ENCODE measurements at regions not wholly inside any gene's neighbourhood (a gene's known extent, or its start where the extent isn't known, plus 50 kb on each side); places are given as distances from the start of the nearest gene placed in this dataset.

DNA sequence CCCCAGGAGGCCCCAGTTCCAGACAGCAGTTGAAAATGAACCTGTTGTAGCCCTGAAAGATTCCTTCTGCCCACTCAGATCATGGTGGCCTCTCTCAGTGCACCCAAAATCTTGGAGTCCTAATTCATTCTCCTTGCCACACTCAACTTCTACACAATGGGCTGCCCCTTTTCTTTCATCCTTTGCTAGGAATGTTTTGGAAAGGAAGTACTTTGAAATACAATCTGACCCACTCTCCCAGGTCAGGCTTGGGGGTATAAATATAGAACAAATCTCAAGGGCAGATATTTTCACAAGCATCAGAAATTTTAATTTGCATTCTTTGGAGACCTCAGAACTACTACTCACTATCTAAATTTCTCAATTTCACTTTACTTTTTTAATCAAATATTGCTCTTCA lies 103.2 kb upstream of the SH3BP4 start:
- Histone ChIP-seq H3K4me3 (no peak overlapping the region), H3K27me3 (no peaks in the 10 kb centered on the region), H3K9me3 (no peaks in the 10 kb centered on the region), H3K4me1 (peaks cover 0 to 5% (median 0%) of the 10 kb centered on the region in 4 donors), H3K36me3 (no peaks in the 10 kb centered on the region), H3K27ac (no peak overlapping the region)
- TF ChIP-seq POLR2A (IDR thresholded peaks at IDR 0.05): no peak
- TF ChIP-seq EP300 (IDR thresholded peaks at IDR 0.05): no peak
- TF ChIP-seq, protein P1, sequence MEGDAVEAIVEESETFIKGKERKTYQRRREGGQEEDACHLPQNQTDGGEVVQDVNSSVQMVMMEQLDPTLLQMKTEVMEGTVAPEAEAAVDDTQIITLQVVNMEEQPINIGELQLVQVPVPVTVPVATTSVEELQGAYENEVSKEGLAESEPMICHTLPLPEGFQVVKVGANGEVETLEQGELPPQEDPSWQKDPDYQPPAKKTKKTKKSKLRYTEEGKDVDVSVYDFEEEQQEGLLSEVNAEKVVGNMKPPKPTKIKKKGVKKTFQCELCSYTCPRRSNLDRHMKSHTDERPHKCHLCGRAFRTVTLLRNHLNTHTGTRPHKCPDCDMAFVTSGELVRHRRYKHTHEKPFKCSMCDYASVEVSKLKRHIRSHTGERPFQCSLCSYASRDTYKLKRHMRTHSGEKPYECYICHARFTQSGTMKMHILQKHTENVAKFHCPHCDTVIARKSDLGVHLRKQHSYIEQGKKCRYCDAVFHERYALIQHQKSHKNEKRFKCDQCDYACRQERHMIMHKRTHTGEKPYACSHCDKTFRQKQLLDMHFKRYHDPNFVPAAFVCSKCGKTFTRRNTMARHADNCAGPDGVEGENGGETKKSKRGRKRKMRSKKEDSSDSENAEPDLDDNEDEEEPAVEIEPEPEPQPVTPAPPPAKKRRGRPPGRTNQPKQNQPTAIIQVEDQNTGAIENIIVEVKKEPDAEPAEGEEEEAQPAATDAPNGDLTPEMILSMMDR (IDR thresholded peaks at IDR 0.05): no peak
- DNase-seq (ENCODE audit: low spot score in 2 of 2): no peak

GRCh38 chr2:234847639-234848038 lies 104.2 kb upstream of the SH3BP4 start:
- Histone ChIP-seq H3K9me3 (no peaks in the 10 kb centered on the region), H3K4me1 (peaks cover 0 to 5% (median 0%) of the 10 kb centered on the region in 4 donors), H3K4me3 (no peak overlapping the region), H3K27ac (no peak overlapping the region), H3K36me3 (no peaks in the 10 kb centered on the region), H3K27me3 (no peaks in the 10 kb centered on the region)
- TF ChIP-seq EP300 (IDR thresholded peaks at IDR 0.05): no peak
- no peak for TF ChIP-seq POLR2A (IDR thresholded peaks at IDR 0.05)
- TF ChIP-seq, protein P1 (IDR thresholded peaks at IDR 0.05): no peak
- no peak for DNase-seq (ENCODE audit: low spot score in 2 of 2)
- WGBS, 2 donors: 94 to 95% methylated on average over 6 of the region's 6 CpGs

DNA sequence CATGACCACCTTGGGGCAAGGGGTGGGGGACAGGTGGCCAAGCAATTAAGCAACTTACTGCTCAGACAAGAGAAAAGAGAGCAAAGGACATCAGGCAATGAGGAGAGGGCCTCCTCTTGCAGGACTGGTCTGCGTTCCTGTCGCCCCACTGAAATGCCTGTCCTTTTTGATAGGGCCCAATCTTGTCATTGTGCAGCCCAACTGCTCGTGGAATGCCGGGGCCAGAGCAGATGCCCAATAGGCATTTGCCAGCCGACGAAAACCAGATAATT lies 104.5 kb upstream of the SH3BP4 start:
- H3K9me3 ChIP-seq: no peaks in the 10 kb centered on the region
- 87 to 88% methylated on average over 6 of the region's 6 CpGs for WGBS, 2 donors
- no peak overlapping the region for H3K4me3 ChIP-seq
- H3K4me1 ChIP-seq: peaks cover 0 to 5% (median 0%) of the 10 kb centered on the region in 4 donors
- H3K27me3 ChIP-seq: no peaks in the 10 kb centered on the region
- no peaks in the 10 kb centered on the region for H3K36me3 ChIP-seq
- H3K27ac ChIP-seq: no peak overlapping the region
- TF ChIP-seq POLR2A (IDR thresholded peaks at IDR 0.05): no peak
- no peak for TF ChIP-seq EP300 (IDR thresholded peaks at IDR 0.05)
- TF ChIP-seq, protein P1 (IDR thresholded peaks at IDR 0.05): no peak
- DNase-seq (ENCODE audit: low spot score in 2 of 2): no peak

GRCh38 chr2:234846599-234847363 lies 105.0 kb upstream of the SH3BP4 start:
- Histone ChIP-seq H3K36me3 (no peaks in the 10 kb centered on the region), H3K4me3 (no peak overlapping the region), H3K4me1 (peaks cover 0 to 5% (median 0%) of the 10 kb centered on the region in 4 donors), H3K27me3 (no peaks in the 10 kb centered on the region), H3K9me3 (no peaks in the 10 kb centered on the region), H3K27ac (no peak overlapping the region)
- WGBS, 2 donors: 82 to 86% methylated on average over 11 of the region's 11 CpGs
- DNase-seq (ENCODE audit: low spot score in 2 of 2): no peak
- TF ChIP-seq EP300 (IDR thresholded peaks at IDR 0.05): no peak

DNA sequence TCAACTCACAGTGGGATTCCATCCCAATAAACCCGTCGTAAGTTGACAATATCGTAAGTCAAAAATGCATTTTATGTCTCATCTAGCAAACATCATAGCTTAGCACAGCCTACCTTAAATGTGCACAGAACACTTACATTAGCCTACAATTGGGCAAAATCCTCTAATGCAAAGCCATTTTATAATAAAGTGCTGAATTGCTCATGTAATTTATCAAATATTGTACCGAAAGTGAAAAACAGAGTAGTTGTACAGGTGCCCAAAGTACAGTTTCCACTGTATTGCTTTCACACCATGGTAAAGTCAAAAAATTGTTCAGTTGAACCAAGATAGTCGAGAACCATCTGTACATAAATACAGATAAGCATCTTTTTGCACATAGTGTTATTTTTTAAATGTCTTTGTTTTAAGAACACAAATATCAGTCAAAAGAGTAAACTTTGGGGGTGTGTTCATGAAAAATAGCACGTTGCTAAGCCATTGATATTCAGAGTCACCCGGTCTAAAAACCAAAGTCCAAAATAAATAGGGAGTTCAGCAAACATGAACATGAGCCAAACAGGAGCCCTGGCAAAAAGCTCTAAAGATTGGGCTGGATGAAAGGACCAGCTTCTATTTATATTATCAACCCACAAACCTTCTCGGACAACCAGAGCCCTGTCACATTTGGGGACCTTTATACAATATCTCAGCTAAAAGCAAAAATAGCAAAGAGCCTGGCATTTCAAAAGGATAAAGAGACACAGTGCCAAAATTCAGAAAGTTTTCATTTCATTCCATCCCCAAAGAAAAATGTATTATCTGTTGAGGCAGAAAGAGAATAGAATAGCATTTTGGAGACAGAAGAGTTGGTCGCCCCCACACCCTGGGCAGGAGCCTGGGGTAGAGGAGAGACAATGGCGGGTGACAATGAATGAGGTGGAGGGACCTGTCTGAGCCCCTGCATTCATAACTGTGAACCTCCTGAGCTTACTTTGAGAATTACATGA lies 105.9 kb upstream of the SH3BP4 start:
- H3K9me3 ChIP-seq: no peaks in the 10 kb centered on the region
- TF ChIP-seq POLR2A (IDR thresholded peaks at IDR 0.05) (no peak), EP300 (IDR thresholded peaks at IDR 0.05) (no peak)
- TF ChIP-seq, protein P1 (IDR thresholded peaks at IDR 0.05): no peak
- no peak overlapping the region for H3K4me3 ChIP-seq
- no peak for DNase-seq (ENCODE audit: low spot score in 2 of 2)
- peaks cover 0 to 14% (median 0%) of the 10 kb centered on the region in 4 donors for H3K4me1 ChIP-seq
- WGBS, 2 donors: 68 to 74% methylated on average over 10 of the region's 10 CpGs
- H3K27ac ChIP-seq: no peak overlapping the region
- no peaks in the 10 kb centered on the region for H3K27me3 ChIP-seq
- H3K36me3 ChIP-seq: no peaks in the 10 kb centered on the region

Data from tibial nerve (tissue), 4 donors.